GM19025 (cell line): ENCODE measurements at regions not wholly inside any gene's neighbourhood (a gene's known extent, or its start where the extent isn't known, plus 50 kb on each side); places are given as distances from the start of the nearest gene placed in this dataset.
"Not testable (repeated sequence)": the region's sequence is repeated elsewhere in the genome, so short reads cannot be mapped to it uniquely, and the experiment has no call there.

ENCODE experiments used
- ATAC-seq: cut with Tn5 transposase; IDR thresholded peaks from one replicate; pipeline ENCODE4 v1.9.1; 2021; ENCODE audit warnings: mild to moderate bottlenecking, low read depth, moderate library complexity; ENCODE audit not compliant: unreplicated experiment

GRCh38 chr20:55540486-55540885 is 464.8 kb downstream of the CBLN4 start:
- no peak for ATAC-seq

GRCh38 chr20:55540013-55540412 is 465.3 kb downstream of the CBLN4 start:
- no peak for ATAC-seq

- ATAC-seq = no peak
Observed at GRCh38 chr20:55538261-55538908, 466.9 kb downstream of the CBLN4 start.

- no peak for ATAC-seq
Observed at GRCh38 chr20:55535366-55535765, 470.0 kb downstream of the CBLN4 start.

GRCh38 chr20:55533632-55534031 is 471.7 kb downstream of the CBLN4 start:
- no peak for ATAC-seq

GRCh38 chr20:55530763-55531162 is 474.6 kb downstream of the CBLN4 start:
- ATAC-seq = no peak

- ATAC-seq = no peak
Observed at GRCh38 chr20:55528482-55528881, 476.8 kb downstream of the CBLN4 start.

GRCh38 chr20:55522296-55522815 is 483.0 kb downstream of the CBLN4 start:
- ATAC-seq = no peak

GRCh38 chr20:55517584-55517983 is 487.7 kb downstream of the CBLN4 start:
- ATAC-seq = not testable (repeated sequence)

GRCh38 chr20:55515832-55516231 is 489.5 kb downstream of the CBLN4 start:
- ATAC-seq = no peak

GRCh38 chr20:55514531-55514930 is 490.8 kb downstream of the CBLN4 start:
- ATAC-seq = no peak

- no peak for ATAC-seq
Observed at GRCh38 chr20:55513954-55514353, 491.4 kb downstream of the CBLN4 start.

- no peak for ATAC-seq
Observed at GRCh38 chr20:55500130-55500529, 505.2 kb downstream of the CBLN4 start.

GRCh38 chr20:55488593-55488992 is 516.7 kb downstream of the CBLN4 start:
- no peak for ATAC-seq

- ATAC-seq = no peak
Observed at GRCh38 chr20:55478724-55479450, 526.4 kb downstream of the CBLN4 start.

GRCh38 chr20:55472704-55473103 is 532.6 kb downstream of the CBLN4 start:
- no peak for ATAC-seq

GRCh38 chr20:55471052-55472006 is 534.0 kb downstream of the CBLN4 start:
- ATAC-seq = no peak

GRCh38 chr20:55469074-55469473 is 536.2 kb downstream of the CBLN4 start:
- no peak for ATAC-seq

GRCh38 chr20:55461519-55461918 is 543.8 kb downstream of the CBLN4 start:
- no peak for ATAC-seq

GRCh38 chr20:55456316-55456940 is 548.9 kb downstream of the CBLN4 start:
- no peak for ATAC-seq
